ENCODE measurements at regions not wholly inside any gene's neighbourhood (a gene's known extent, or its start where the extent isn't known, plus 50 kb on each side); places are given as distances from the start of the nearest gene placed in this dataset.
"Not testable (repeated sequence)": the region's sequence is repeated elsewhere in the genome, so short reads cannot be mapped to it uniquely, and the experiment has no call there.

GRCh38 chr3:5709714-5710113, 522.2 kb downstream of the EDEM1 start:
- TF ChIP-seq CTCF (conservative IDR thresholded peaks at IDR 0.05; ENCODE audit: low read length): no peak
- no peak for DNase-seq (ENCODE audit: low read depth)

DNA sequence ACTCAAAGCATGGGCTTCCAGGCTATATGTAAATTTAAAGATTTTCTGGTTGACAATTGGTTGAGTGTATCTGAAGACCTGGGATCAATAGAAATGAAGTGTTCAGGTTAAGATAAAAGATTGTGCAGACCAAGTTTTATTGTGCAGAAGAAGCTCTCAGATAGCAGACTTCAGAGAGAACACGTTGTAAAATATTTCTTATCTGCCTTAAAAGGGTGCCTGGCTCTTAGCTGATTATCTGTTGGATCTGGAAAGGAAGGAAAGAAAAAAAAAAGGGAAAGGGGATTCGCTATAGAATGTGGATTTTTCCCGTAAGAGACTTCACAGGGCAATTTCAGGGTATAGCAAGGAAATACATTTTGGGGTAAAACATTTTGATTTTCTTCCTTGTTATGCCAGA, 523.2 kb downstream of the EDEM1 start:
- no peak overlapping the region for H3K4me3 ChIP-seq (ENCODE audit: low read length)
- DNase-seq (ENCODE audit: low read depth): no peak
- no peak for TF ChIP-seq CTCF (conservative IDR thresholded peaks at IDR 0.05; ENCODE audit: low read length)

More at GRCh38 chr3:5709714-5710113, 522.2 kb downstream of the EDEM1 start:
- H3K4me3 ChIP-seq (ENCODE audit: low read length): no peak overlapping the region

DNA sequence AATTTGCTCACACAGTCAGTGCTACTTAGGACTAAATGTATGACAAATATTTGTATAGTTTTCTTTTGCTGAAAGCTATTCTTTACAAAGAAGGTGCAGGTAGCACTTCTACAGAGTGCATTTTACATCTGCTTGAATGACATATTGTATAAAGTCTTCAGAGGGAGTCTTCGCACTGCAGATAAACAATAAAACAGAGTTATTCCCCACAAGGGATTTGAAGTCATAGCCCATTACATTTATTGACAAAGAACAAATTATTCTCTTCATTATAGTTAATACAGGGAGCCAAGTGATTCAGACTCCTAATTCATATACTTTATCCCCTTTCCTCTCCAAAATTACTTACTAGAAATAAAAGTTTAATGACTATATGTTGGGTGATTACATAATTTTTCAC, 529.7 kb downstream of the EDEM1 start:
- H3K4me3 ChIP-seq (ENCODE audit: low read length): no peak overlapping the region
- DNase-seq (ENCODE audit: low read depth): no peak
- TF ChIP-seq CTCF (conservative IDR thresholded peaks at IDR 0.05; ENCODE audit: low read length): no peak

DNA sequence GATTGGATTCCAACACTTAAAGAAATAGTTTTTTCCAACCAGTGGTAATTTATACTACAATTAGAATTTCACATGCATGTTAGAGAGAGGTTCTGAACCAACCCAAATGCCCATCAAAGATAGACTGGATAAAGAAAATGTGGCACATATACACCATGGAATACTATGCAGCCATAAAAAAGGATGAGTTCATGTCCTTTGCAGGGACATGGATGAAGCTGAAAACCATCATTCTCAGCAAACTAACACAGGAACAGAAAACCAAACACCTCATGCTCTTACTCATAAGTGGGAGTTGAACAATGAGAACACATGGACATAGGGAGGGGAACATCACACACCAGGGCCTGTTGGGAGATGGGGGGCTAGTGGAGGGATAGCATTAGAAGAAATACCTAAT, 532.2 kb downstream of the EDEM1 start:
- not testable (repeated sequence) for DNase-seq (ENCODE audit: low read depth); H3K4me3 ChIP-seq (ENCODE audit: low read length)

DNA sequence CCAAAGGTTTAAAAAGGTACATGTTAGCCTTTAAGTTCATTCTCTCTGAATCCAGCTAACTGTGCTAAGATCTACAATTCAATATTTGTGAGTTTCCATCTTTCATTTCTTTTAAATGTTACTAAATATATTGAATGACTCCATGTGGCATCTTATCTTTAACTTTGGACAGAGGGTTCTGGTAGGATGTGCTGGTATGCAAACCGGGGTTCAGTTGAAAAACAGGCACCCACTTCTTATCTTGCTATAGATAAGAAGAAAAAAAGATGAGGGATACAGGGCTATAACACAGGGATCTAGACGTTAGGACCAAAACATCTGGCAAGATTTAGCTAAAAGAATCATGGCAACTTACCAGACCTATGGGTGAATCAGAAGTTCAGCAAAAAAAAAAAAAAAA, 538.3 kb downstream of the EDEM1 start:
- no peak for DNase-seq (ENCODE audit: low read depth)
- no peak for TF ChIP-seq CTCF (conservative IDR thresholded peaks at IDR 0.05; ENCODE audit: low read length)
- no peak overlapping the region for H3K4me3 ChIP-seq (ENCODE audit: low read length)

- DNase-seq (ENCODE audit: low read depth): no peak
- TF ChIP-seq CTCF (conservative IDR thresholded peaks at IDR 0.05; ENCODE audit: low read length): no peak
- H3K4me3 ChIP-seq (ENCODE audit: low read length): no peak overlapping the region
These were observed 539.1 kb downstream of the EDEM1 start for GRCh38 chr3:5726621-5727020.

- H3K4me3 ChIP-seq (ENCODE audit: low read length): no peak overlapping the region
- no peak for TF ChIP-seq CTCF (conservative IDR thresholded peaks at IDR 0.05; ENCODE audit: low read length)
- no peak for DNase-seq (ENCODE audit: low read depth)
These were observed 540.4 kb downstream of the EDEM1 start for GRCh38 chr3:5727743-5728484.

Data from AG10803 (cell line).